ENCODE measurements at regions not wholly inside any gene's neighbourhood (a gene's known extent, or its start where the extent isn't known, plus 50 kb on each side); places are given as distances from the start of the nearest gene placed in this dataset.
A peak's percentile ranks its signal among the peaks of the same experiment; 100 is the strongest.
"Not testable (repeated sequence)": the region's sequence is repeated elsewhere in the genome, so short reads cannot be mapped to it uniquely, and the experiment has no call there.

DNA sequence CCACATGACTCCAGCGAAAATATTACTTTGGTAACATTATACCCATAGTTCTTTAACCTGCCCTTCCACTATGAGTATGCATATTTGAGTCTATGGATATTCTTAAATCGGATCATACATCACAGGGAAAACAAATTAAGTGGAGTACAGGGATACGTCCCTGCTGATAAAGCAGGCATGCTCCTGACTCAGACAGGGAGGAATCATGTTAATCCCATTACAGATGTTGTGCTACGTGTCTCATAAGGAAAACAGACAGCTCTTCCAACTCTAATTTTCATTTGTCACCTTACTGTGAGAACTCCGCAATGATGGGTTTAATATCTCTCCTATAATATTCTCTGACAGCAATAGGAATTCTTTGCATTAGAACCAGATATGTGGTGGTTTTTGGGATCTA, 469.5 kb upstream of the POM121L12 start:
- DNase-seq: no peak
- FAIRE-seq: no peak
- no peaks in the 10 kb centered on the region for H3K9me3 ChIP-seq (ENCODE audit: control insufficient read depth in 2 of 2, insufficient read depth in 1 of 2, low read depth in 1 of 2, low read length in 1 of 2)
- no peaks in the 10 kb centered on the region for H3K4me1 ChIP-seq (ENCODE audit: control insufficient read depth in 3 of 3, insufficient read depth in 2 of 3, low read depth in 1 of 3, low read length in 2 of 3)
- no peak overlapping the region for H3K4me3 ChIP-seq (ENCODE audit: low read depth in 1 of 3, low read length in 3 of 3)
- no peaks in the 10 kb centered on the region for H3K27me3 ChIP-seq (ENCODE audit: control insufficient read depth in 3 of 3, insufficient read depth in 3 of 3, low read length in 3 of 3)
- H3K36me3 ChIP-seq (ENCODE audit: control insufficient read depth in 3 of 3, insufficient read depth in 2 of 3, low read depth in 1 of 3, low read length in 3 of 3): no peaks in the 10 kb centered on the region
- no peak overlapping the region for H3K27ac ChIP-seq (ENCODE audit: low read depth in 1 of 3, low read length in 2 of 3)
- WGBS, 3 donors: 78 to 81% (median 78%) methylated on average over 5 of the region's 5 CpGs

GRCh38 chr7:52555805-52556204, 479.6 kb upstream of the POM121L12 start:
- no peak overlapping the region for H3K27ac ChIP-seq (ENCODE audit: low read depth in 1 of 3, low read length in 2 of 3)
- FAIRE-seq: no peak
- DNase-seq: no peak
- H3K9me3 ChIP-seq (ENCODE audit: control insufficient read depth in 2 of 2, insufficient read depth in 1 of 2, low read depth in 1 of 2, low read length in 1 of 2): no peaks in the 10 kb centered on the region
- H3K4me3 ChIP-seq (ENCODE audit: low read depth in 1 of 3, low read length in 3 of 3): no peak overlapping the region
- no peaks in the 10 kb centered on the region for H3K27me3 ChIP-seq (ENCODE audit: control insufficient read depth in 3 of 3, insufficient read depth in 3 of 3, low read length in 3 of 3)
- H3K36me3 ChIP-seq (ENCODE audit: control insufficient read depth in 3 of 3, insufficient read depth in 2 of 3, low read depth in 1 of 3, low read length in 3 of 3): no peaks in the 10 kb centered on the region
- no peaks in the 10 kb centered on the region for H3K4me1 ChIP-seq (ENCODE audit: control insufficient read depth in 3 of 3, insufficient read depth in 2 of 3, low read depth in 1 of 3, low read length in 2 of 3)
- WGBS, 3 donors: 65 to 79% (median 70%) methylated on average over 4 of the region's 4 CpGs

DNA sequence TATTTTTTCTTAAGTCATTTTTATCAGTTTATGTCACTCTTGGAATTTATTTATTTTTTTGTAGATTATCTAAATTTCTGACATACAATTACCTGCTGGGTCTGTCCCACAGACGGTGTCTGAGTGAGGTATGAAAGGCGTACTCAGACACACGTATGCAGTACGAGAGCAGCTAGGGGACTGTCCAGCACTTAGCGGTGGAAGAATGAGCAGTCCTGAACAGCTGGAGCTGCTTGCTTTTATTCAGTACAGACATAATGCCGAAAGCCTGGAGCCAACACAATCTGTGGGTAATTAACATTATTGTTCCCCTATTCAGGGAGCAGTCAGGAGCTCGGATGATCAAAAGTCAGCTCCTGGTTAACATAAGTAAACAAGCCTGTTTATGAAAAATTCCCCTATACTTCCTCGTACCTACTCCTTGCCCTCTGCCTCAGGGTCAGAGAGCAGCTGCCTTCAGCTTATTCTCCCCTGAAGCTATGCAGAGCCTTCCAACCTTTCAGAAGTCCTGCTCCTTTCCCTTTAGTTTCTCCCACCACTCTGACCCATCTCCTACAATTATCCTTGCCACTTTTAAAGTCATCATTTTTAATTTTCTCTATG, 488.0 kb upstream of the POM121L12 start:
- H3K4me3 ChIP-seq (ENCODE audit: low read depth in 1 of 3, low read length in 3 of 3): no peak overlapping the region
- FAIRE-seq (no peak), DNase-seq (peak; percentile 47 to 74)
- no peaks in the 10 kb centered on the region for H3K36me3 ChIP-seq (ENCODE audit: control insufficient read depth in 3 of 3, insufficient read depth in 2 of 3, low read depth in 1 of 3, low read length in 3 of 3)
- no peaks in the 10 kb centered on the region for H3K4me1 ChIP-seq (ENCODE audit: control insufficient read depth in 3 of 3, insufficient read depth in 2 of 3, low read depth in 1 of 3, low read length in 2 of 3)
- no peaks in the 10 kb centered on the region for H3K27me3 ChIP-seq (ENCODE audit: control insufficient read depth in 3 of 3, insufficient read depth in 3 of 3, low read length in 3 of 3)
- WGBS, 3 donors: 15 to 57% (median 39%) methylated on average over 8 of the region's 8 CpGs
- H3K27ac ChIP-seq (ENCODE audit: low read depth in 1 of 3, low read length in 2 of 3): no peak overlapping the region
- H3K9me3 ChIP-seq (ENCODE audit: control insufficient read depth in 2 of 2, insufficient read depth in 1 of 2, low read depth in 1 of 2, low read length in 1 of 2): peaks cover 0 to 3% of the 10 kb centered on the region in 2 donors

DNA sequence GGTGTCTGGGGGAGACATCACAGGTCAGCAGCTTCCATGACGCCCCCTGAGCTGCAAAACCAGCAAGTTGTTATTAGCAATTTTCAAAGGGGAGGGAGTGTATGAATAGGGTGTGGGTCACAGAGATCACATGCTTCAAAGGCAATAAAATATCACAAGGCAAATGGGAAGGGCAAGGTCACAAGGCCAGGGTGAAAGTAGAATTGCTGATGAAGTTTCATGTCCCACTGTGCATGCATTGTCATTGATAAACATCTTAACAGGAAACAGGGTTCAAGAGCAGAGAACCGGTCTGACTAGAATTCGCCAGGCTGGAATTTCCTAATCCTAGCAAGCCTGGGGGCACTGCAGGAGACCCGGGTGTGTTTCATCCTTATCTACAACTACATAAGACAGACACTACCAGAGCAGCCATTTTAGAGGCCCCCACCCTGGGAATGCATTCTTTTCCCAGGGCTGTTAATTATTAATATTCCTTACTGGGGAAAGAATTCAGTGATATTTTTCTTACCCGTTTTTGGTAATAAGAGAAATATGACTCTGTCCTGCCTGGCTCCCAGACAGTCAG, 494.2 kb upstream of the POM121L12 start:
- 16 to 54% (median 27%) methylated on average over 5 of the region's 5 CpGs for WGBS, 3 donors
- peak; percentile 2 to 26 for DNase-seq
- H3K27ac ChIP-seq (ENCODE audit: low read depth in 1 of 3, low read length in 2 of 3); H3K36me3 ChIP-seq (ENCODE audit: control insufficient read depth in 3 of 3, insufficient read depth in 2 of 3, low read depth in 1 of 3, low read length in 3 of 3); H3K4me1 ChIP-seq (ENCODE audit: control insufficient read depth in 3 of 3, insufficient read depth in 2 of 3, low read depth in 1 of 3, low read length in 2 of 3); H3K4me3 ChIP-seq (ENCODE audit: low read depth in 1 of 3, low read length in 3 of 3); FAIRE-seq; H3K9me3 ChIP-seq (ENCODE audit: control insufficient read depth in 2 of 2, insufficient read depth in 1 of 2, low read depth in 1 of 2, low read length in 1 of 2); H3K27me3 ChIP-seq (ENCODE audit: control insufficient read depth in 3 of 3, insufficient read depth in 3 of 3, low read length in 3 of 3): not testable (repeated sequence)

DNA sequence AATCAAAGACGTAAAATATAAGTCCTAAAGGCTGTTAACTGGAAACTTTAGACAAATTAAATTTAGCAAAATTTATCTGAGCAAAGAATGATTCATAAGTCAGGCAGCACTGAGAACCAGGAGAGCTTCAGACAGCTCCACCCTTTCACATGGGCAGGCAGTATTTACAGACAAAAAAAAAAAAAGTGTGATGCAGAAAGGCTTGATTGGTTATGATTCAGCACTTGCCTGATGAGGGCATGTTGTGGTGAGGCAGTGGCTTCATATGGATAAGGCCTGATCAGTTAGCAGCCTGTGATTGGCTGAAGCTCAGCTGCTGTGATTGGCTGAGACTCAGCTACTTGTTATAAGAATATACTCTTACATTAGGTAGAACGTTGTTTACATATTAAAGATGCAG, 495.4 kb upstream of the POM121L12 start:
- 37 to 72% (median 69%) methylated on average over 2 of the region's 2 CpGs for WGBS, 3 donors
- H3K27ac ChIP-seq (ENCODE audit: low read depth in 1 of 3, low read length in 2 of 3): no peak overlapping the region
- no peak overlapping the region for H3K4me3 ChIP-seq (ENCODE audit: low read depth in 1 of 3, low read length in 3 of 3)
- FAIRE-seq (no peak), DNase-seq (peak in 1 of 2 donors; percentile 8)
- no peaks in the 10 kb centered on the region for H3K27me3 ChIP-seq (ENCODE audit: control insufficient read depth in 3 of 3, insufficient read depth in 3 of 3, low read length in 3 of 3)
- no peaks in the 10 kb centered on the region for H3K36me3 ChIP-seq (ENCODE audit: control insufficient read depth in 3 of 3, insufficient read depth in 2 of 3, low read depth in 1 of 3, low read length in 3 of 3)
- H3K4me1 ChIP-seq (ENCODE audit: control insufficient read depth in 3 of 3, insufficient read depth in 2 of 3, low read depth in 1 of 3, low read length in 2 of 3): no peaks in the 10 kb centered on the region
- peaks cover 0 to 7% of the 10 kb centered on the region in 2 donors for H3K9me3 ChIP-seq (ENCODE audit: control insufficient read depth in 2 of 2, insufficient read depth in 1 of 2, low read depth in 1 of 2, low read length in 1 of 2)

DNA sequence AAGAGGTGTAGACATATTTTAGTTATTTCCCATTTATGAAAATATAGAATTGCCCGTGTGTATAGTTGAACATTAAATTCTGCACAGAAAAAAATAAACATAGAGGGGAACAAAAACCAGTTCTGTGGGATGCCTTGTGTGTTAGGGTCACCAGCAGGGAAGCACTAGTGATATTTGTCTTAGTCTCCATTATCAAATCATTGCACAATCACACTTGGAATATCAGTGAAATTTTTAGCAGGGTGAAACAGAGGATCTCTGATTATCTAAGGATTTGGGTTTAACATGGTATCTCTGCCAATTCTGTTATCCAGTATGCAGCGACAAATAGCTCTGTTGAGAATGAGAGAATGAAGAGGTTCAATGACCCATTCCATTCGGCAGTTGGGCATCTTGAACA, 496.0 kb upstream of the POM121L12 start:
- H3K4me3 ChIP-seq (ENCODE audit: low read depth in 1 of 3, low read length in 3 of 3): no peak overlapping the region
- H3K36me3 ChIP-seq (ENCODE audit: control insufficient read depth in 3 of 3, insufficient read depth in 2 of 3, low read depth in 1 of 3, low read length in 3 of 3): no peaks in the 10 kb centered on the region
- no peak for DNase-seq
- no peak overlapping the region for H3K27ac ChIP-seq (ENCODE audit: low read depth in 1 of 3, low read length in 2 of 3)
- WGBS, 3 donors: 77 to 83% (median 81%) methylated on average over 3 of the region's 3 CpGs
- no peak for FAIRE-seq
- no peaks in the 10 kb centered on the region for H3K4me1 ChIP-seq (ENCODE audit: control insufficient read depth in 3 of 3, insufficient read depth in 2 of 3, low read depth in 1 of 3, low read length in 2 of 3)
- peaks cover 0 to 7% of the 10 kb centered on the region in 2 donors for H3K9me3 ChIP-seq (ENCODE audit: control insufficient read depth in 2 of 2, insufficient read depth in 1 of 2, low read depth in 1 of 2, low read length in 1 of 2)
- no peaks in the 10 kb centered on the region for H3K27me3 ChIP-seq (ENCODE audit: control insufficient read depth in 3 of 3, insufficient read depth in 3 of 3, low read length in 3 of 3)

DNA sequence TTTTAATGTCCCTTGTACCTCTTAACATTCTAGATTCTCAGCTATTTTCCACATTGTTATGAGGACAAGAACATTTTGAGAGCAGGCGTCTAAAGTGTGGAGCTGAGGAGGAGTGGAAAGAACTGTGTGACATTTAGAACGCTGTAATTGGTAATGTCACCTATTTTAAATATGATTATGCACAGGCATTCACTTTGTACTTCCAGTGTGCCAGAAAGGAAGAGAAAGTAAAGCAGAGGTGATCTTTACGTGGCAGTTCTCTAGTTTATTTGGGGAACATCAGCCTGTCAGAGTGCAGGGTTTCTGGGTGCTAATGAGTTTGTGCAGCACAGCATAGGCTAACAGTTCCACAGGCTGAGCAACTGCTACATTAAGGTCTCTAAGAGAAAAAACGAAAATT, 498.4 kb upstream of the POM121L12 start:
- WGBS, 3 donors: 54 to 64% (median 60%) methylated on average over 4 of the region's 4 CpGs
- no peak for DNase-seq
- Histone ChIP-seq H3K36me3 (ENCODE audit: control insufficient read depth in 3 of 3, insufficient read depth in 2 of 3, low read depth in 1 of 3, low read length in 3 of 3) (no peaks in the 10 kb centered on the region), H3K9me3 (ENCODE audit: control insufficient read depth in 2 of 2, insufficient read depth in 1 of 2, low read depth in 1 of 2, low read length in 1 of 2) (peaks cover 0 to 9% of the 10 kb centered on the region in 2 donors), H3K4me1 (ENCODE audit: control insufficient read depth in 3 of 3, insufficient read depth in 2 of 3, low read depth in 1 of 3, low read length in 2 of 3) (no peaks in the 10 kb centered on the region), H3K4me3 (ENCODE audit: low read depth in 1 of 3, low read length in 3 of 3) (no peak overlapping the region), H3K27ac (ENCODE audit: low read depth in 1 of 3, low read length in 2 of 3) (no peak overlapping the region), H3K27me3 (ENCODE audit: control insufficient read depth in 3 of 3, insufficient read depth in 3 of 3, low read length in 3 of 3) (no peaks in the 10 kb centered on the region)
- no peak for FAIRE-seq

DNA sequence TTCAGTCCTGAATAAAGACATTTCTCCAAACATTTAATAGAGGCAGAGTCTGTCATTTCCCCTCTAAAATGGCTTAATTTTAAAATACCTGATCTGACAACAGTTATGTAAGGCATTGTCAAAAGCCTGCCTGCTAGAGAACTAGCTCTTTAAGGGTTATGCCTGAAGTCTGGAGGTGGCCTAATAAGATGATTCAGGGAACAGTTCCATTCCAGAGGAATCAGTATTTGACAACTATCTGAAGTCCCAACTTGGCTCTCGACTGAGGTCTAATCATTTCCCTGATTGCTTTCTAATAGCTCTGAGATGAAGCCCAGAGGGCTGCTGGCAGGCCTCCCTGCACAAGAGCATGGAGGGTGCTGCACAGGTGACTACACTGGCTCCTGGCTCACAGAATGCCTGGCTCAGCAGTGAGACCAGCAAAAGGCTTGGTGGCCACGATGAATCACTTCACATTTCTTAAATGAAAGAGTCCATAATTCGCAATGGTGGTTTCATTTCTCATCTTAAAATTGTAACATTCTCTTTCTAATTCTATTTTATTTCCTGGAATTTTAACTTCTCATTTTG, 509.6 kb upstream of the POM121L12 start:
- Histone ChIP-seq H3K27ac (ENCODE audit: low read depth in 1 of 3, low read length in 2 of 3) (no peak overlapping the region), H3K27me3 (ENCODE audit: control insufficient read depth in 3 of 3, insufficient read depth in 3 of 3, low read length in 3 of 3) (no peaks in the 10 kb centered on the region), H3K4me1 (ENCODE audit: control insufficient read depth in 3 of 3, insufficient read depth in 2 of 3, low read depth in 1 of 3, low read length in 2 of 3) (no peaks in the 10 kb centered on the region), H3K36me3 (ENCODE audit: control insufficient read depth in 3 of 3, insufficient read depth in 2 of 3, low read depth in 1 of 3, low read length in 3 of 3) (no peaks in the 10 kb centered on the region), H3K4me3 (ENCODE audit: low read depth in 1 of 3, low read length in 3 of 3) (no peak overlapping the region), H3K9me3 (ENCODE audit: control insufficient read depth in 2 of 2, insufficient read depth in 1 of 2, low read depth in 1 of 2, low read length in 1 of 2) (no peaks in the 10 kb centered on the region)
- no peak for FAIRE-seq
- WGBS, 3 donors: 50 to 70% (median 54%) methylated on average over 3 of the region's 3 CpGs
- DNase-seq: no peak

DNA sequence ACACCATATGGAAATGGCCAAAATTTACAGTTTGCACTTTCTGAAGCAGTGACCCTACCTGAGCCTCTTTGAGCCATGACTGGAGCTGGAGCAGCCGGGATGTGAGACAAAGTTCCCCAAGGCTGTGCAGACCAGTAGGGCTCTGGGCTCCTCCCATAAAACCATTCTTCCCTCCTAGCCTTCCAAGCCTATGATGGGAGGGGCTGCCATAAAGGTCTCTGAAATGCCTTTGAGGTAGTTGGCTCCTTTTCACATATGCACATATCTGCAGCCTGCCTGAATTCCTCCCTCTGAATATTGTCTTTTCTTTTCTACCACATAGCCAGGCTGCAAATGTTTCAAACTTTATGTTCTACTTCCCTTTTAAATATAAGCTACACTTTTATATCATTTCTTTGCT, 516.6 kb upstream of the POM121L12 start:
- DNase-seq (no peak), FAIRE-seq (no peak)
- Histone ChIP-seq H3K4me1 (ENCODE audit: control insufficient read depth in 3 of 3, insufficient read depth in 2 of 3, low read depth in 1 of 3, low read length in 2 of 3) (no peaks in the 10 kb centered on the region), H3K27me3 (ENCODE audit: control insufficient read depth in 3 of 3, insufficient read depth in 3 of 3, low read length in 3 of 3) (no peaks in the 10 kb centered on the region), H3K27ac (ENCODE audit: low read depth in 1 of 3, low read length in 2 of 3) (no peak overlapping the region), H3K9me3 (ENCODE audit: control insufficient read depth in 2 of 2, insufficient read depth in 1 of 2, low read depth in 1 of 2, low read length in 1 of 2) (peaks cover 0 to 6% of the 10 kb centered on the region in 2 donors), H3K36me3 (ENCODE audit: control insufficient read depth in 3 of 3, insufficient read depth in 2 of 3, low read depth in 1 of 3, low read length in 3 of 3) (no peaks in the 10 kb centered on the region), H3K4me3 (ENCODE audit: low read depth in 1 of 3, low read length in 3 of 3) (no peak overlapping the region)
- 95 to 96% (median 96%) methylated on average over 1 of the region's 1 CpG for WGBS, 3 donors
